GM12891 (cell line): ENCODE measurements at regions not wholly inside any gene's neighbourhood (a gene's known extent, or its start where the extent isn't known, plus 50 kb on each side); places are given as distances from the start of the nearest gene placed in this dataset.

Experiments used
- PAX5 ChIP-seq: IDR thresholded peaks from 2 replicates; pipeline ENCODE4 v1.6.1; 2011; ENCODE audit warnings: low read length, moderate library complexity, mild to moderate bottlenecking; ENCODE audit not compliant: insufficient read depth, severe bottlenecking
- POLR2A ChIP-seq: IDR thresholded peaks from 2 replicates; pipeline ENCODE4 v1.6.1; 2011; ENCODE audit warnings: low read depth, low read length, control low read depth
- POLR2AphosphoS5 ChIP-seq: IDR thresholded peaks from 2 replicates; pipeline ENCODE4 v1.6.1; 2011; ENCODE audit warnings: low read depth, low read length, control low read depth
- POU2F2 ChIP-seq: IDR thresholded peaks from 2 replicates; pipeline ENCODE4 v1.6.1; 2011; ENCODE audit warnings: low read depth, mild to moderate bottlenecking, control low read depth, low read length, moderate library complexity
- SPI1 ChIP-seq: IDR thresholded peaks from 2 replicates; pipeline ENCODE4 v1.6.1; 2011; ENCODE audit warnings: low read depth, low read length, control low read depth
- TAF1 ChIP-seq: IDR thresholded peaks from 2 replicates; pipeline ENCODE4 v1.6.1; 2011; ENCODE audit warnings: low read depth, low read length, control low read depth

- TF ChIP-seq TAF1 (no peak), POLR2A (no peak), POLR2AphosphoS5 (no peak), POU2F2 (no peak), PAX5 (no peak), SPI1 (no peak)
Observed at GRCh38 chr9:78654324-78654723, 357.4 kb downstream of the PSAT1 start.
